ENCODE measurements at regions not wholly inside any gene's neighbourhood (a gene's known extent, or its start where the extent isn't known, plus 50 kb on each side); places are given as distances from the start of the nearest gene placed in this dataset.

DNA sequence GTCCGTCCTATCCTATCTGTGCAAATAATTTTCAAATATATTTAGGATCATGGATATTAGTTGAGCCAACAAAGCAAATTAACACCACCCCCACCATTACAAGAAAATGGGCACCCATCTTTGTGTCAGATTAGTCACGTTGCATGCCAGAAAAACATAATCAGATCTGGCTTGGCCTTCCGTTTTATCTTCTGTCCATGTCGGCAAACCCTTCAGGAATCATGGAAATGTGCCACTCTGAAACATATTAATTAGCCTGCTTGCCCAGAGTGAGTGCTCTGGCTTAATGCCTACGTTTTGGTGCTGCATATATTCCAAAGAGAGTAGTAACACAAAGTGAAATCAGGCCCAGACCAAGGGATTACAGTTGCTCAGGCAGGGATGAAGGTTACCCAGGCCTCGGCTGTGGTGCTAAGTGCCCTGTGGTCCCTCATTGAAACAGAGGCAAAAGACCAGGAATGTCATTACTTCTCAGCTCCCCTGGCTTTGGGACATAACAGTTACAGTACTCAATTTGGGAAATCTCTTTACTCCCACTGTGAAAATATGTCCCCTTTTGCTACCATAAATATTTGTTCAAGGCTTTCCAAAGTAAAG, 154.0 kb upstream of the LSM8 start:
- no peak for DNase-seq (ENCODE audit: low read depth)
- H3K36me3 Mint-ChIP-seq (ENCODE audit: low read depth, unreplicated experiment), result no peaks in the 10 kb centered on the region
- Histone ChIP-seq H3K36me3 (ENCODE audit: insufficient read depth, low read length) (no peaks in the 10 kb centered on the region), H3K9ac (ENCODE audit: low read length) (no peak overlapping the region), H2AFZ (ENCODE audit: low read depth, low read length) (peak overlapping the region; percentile 28), H3K27me3 (ENCODE audit: insufficient read depth, low read length) (no peaks in the 10 kb centered on the region), H3K27ac (ENCODE audit: low read depth, low read length) (no peak overlapping the region), H3K9me3 (ENCODE audit: insufficient read depth, low read depth, low read length) (no peaks in the 10 kb centered on the region), H3K79me2 (ENCODE audit: insufficient read depth, low read length) (no peaks in the 10 kb centered on the region), H3K4me1 (ENCODE audit: insufficient read depth, low read length) (no peaks in the 10 kb centered on the region), H3K4me2 (ENCODE audit: low read length) (no peak overlapping the region), H3K4me3 (ENCODE audit: insufficient read depth, low read depth, low read length) (no peak overlapping the region), H4K20me1 (ENCODE audit: insufficient read depth, low read length) (no peaks in the 10 kb centered on the region)
- no peaks in the 10 kb centered on the region for H3K4me1 Mint-ChIP-seq (ENCODE audit: low read depth, unreplicated experiment)
- H3K4me3 Mint-ChIP-seq (ENCODE audit: unreplicated experiment), result no peak overlapping the region
- no peak for TF ChIP-seq CTCF (IDR thresholded peaks at IDR 0.05; ENCODE audit: insufficient read depth, low read depth, low read length)
- no peak for TF ChIP-seq EZH2 (IDR thresholded peaks at IDR 0.05; ENCODE audit: insufficient read depth, low read length)
- H3K27me3 Mint-ChIP-seq (ENCODE audit: low read depth, unreplicated experiment), result no peaks in the 10 kb centered on the region
- H3K27ac Mint-ChIP-seq (ENCODE audit: unreplicated experiment), result no peak overlapping the region
- FAIRE-seq, result no peak
- H3K9me3 Mint-ChIP-seq (ENCODE audit: unreplicated experiment), result no peaks in the 10 kb centered on the region

DNA sequence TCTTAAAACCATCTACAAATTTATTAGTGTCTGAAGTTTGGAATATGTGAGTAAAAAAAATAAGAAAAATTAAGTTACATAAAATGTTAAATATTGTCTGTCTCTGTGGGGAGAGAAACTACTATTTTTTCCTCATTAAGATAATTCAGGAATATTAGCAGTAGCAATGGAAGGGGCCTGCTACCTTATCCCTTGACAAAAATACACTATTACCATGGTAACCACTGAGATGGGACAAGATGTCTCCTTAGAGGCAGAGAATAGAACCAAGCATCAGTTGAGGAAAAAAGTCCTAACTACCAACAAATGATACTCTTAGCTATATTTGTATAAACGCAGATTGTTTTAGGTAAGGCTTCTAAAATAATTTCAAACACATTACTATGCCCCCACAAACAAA, 150.7 kb upstream of the LSM8 start:
- Histone ChIP-seq H3K9ac (ENCODE audit: low read length) (no peak overlapping the region), H3K79me2 (ENCODE audit: insufficient read depth, low read length) (no peaks in the 10 kb centered on the region), H3K27me3 (ENCODE audit: insufficient read depth, low read length) (no peaks in the 10 kb centered on the region), H3K27ac (ENCODE audit: low read depth, low read length) (no peak overlapping the region), H3K4me1 (ENCODE audit: insufficient read depth, low read length) (no peaks in the 10 kb centered on the region), H3K36me3 (ENCODE audit: insufficient read depth, low read length) (no peaks in the 10 kb centered on the region), H3K4me3 (ENCODE audit: insufficient read depth, low read depth, low read length) (no peak overlapping the region), H3K9me3 (ENCODE audit: insufficient read depth, low read depth, low read length) (no peaks in the 10 kb centered on the region), H4K20me1 (ENCODE audit: insufficient read depth, low read length) (no peaks in the 10 kb centered on the region), H3K4me2 (ENCODE audit: low read length) (no peak overlapping the region), H2AFZ (ENCODE audit: low read depth, low read length) (no peak overlapping the region)
- TF ChIP-seq CTCF (IDR thresholded peaks at IDR 0.05; ENCODE audit: insufficient read depth, low read depth, low read length) (no peak), EZH2 (IDR thresholded peaks at IDR 0.05; ENCODE audit: insufficient read depth, low read length) (no peak)
- no peaks in the 10 kb centered on the region for H3K9me3 Mint-ChIP-seq (ENCODE audit: unreplicated experiment)
- H3K4me3 Mint-ChIP-seq (ENCODE audit: unreplicated experiment), result no peak overlapping the region
- no peaks in the 10 kb centered on the region for H3K36me3 Mint-ChIP-seq (ENCODE audit: low read depth, unreplicated experiment)
- FAIRE-seq, result no peak
- H3K27ac Mint-ChIP-seq (ENCODE audit: unreplicated experiment), result no peak overlapping the region
- no peak for DNase-seq (ENCODE audit: low read depth)
- no peaks in the 10 kb centered on the region for H3K4me1 Mint-ChIP-seq (ENCODE audit: low read depth, unreplicated experiment)
- peaks cover 4% of the 10 kb centered on the region for H3K27me3 Mint-ChIP-seq (ENCODE audit: low read depth, unreplicated experiment)

DNA sequence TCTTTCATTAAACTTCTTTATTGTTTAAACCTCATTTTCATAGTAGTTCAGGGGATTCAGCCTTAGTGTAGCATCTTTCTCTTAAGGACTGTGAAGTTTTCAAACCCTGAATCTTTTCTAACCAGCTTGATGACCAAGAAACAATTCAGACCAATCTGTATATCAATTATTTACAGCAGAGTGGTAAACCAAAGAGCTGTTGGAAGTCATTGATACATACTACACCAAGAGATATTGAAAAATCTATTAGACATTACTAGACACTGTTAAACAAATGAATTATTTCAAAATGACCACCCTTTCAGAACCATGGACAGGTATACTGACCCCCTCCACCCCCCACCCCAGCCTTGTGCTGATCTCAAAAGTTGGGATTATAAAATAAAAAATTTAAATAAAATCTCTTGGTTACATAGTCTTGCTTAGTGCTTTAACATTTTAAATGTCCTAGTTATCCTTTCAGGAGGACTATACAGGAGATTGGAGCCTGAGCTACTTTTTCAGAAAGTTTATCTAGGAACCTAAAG, 143.9 kb upstream of the LSM8 start:
- no peaks in the 10 kb centered on the region for H3K27me3 ChIP-seq (ENCODE audit: insufficient read depth, low read length)
- no peak overlapping the region for H3K9ac ChIP-seq (ENCODE audit: low read length)
- H3K36me3 ChIP-seq (ENCODE audit: insufficient read depth, low read length), result no peaks in the 10 kb centered on the region
- TF ChIP-seq EZH2 (IDR thresholded peaks at IDR 0.05; ENCODE audit: insufficient read depth, low read length), result no peak
- TF ChIP-seq CTCF (IDR thresholded peaks at IDR 0.05; ENCODE audit: insufficient read depth, low read depth, low read length), result no peak
- H3K4me1 Mint-ChIP-seq (ENCODE audit: low read depth, unreplicated experiment), result peaks cover 4% of the 10 kb centered on the region
- no peaks in the 10 kb centered on the region for H4K20me1 ChIP-seq (ENCODE audit: insufficient read depth, low read length)
- no peaks in the 10 kb centered on the region for H3K4me1 ChIP-seq (ENCODE audit: insufficient read depth, low read length)
- H3K27me3 Mint-ChIP-seq (ENCODE audit: low read depth, unreplicated experiment), result peaks cover 4% of the 10 kb centered on the region
- FAIRE-seq, result no peak
- H3K4me3 Mint-ChIP-seq (ENCODE audit: unreplicated experiment), result no peak overlapping the region
- H2AFZ ChIP-seq (ENCODE audit: low read depth, low read length), result no peak overlapping the region
- H3K27ac ChIP-seq (ENCODE audit: low read depth, low read length), result no peak overlapping the region
- H3K4me2 ChIP-seq (ENCODE audit: low read length), result no peak overlapping the region
- no peak overlapping the region for H3K4me3 ChIP-seq (ENCODE audit: insufficient read depth, low read depth, low read length)
- H3K79me2 ChIP-seq (ENCODE audit: insufficient read depth, low read length), result no peaks in the 10 kb centered on the region
- H3K9me3 Mint-ChIP-seq (ENCODE audit: unreplicated experiment), result no peaks in the 10 kb centered on the region
- no peak overlapping the region for H3K27ac Mint-ChIP-seq (ENCODE audit: unreplicated experiment)
- DNase-seq (ENCODE audit: low read depth), result no peak
- H3K36me3 Mint-ChIP-seq (ENCODE audit: low read depth, unreplicated experiment), result no peaks in the 10 kb centered on the region
- no peaks in the 10 kb centered on the region for H3K9me3 ChIP-seq (ENCODE audit: insufficient read depth, low read depth, low read length)

Data from astrocyte (in vitro differentiated cells and primary cell).